ENCODE measurements at regions not wholly inside any gene's neighbourhood (a gene's known extent, or its start where the extent isn't known, plus 50 kb on each side); places are given as distances from the start of the nearest gene placed in this dataset.
A peak's percentile ranks its signal among the peaks of the same experiment; 100 is the strongest.

DNA sequence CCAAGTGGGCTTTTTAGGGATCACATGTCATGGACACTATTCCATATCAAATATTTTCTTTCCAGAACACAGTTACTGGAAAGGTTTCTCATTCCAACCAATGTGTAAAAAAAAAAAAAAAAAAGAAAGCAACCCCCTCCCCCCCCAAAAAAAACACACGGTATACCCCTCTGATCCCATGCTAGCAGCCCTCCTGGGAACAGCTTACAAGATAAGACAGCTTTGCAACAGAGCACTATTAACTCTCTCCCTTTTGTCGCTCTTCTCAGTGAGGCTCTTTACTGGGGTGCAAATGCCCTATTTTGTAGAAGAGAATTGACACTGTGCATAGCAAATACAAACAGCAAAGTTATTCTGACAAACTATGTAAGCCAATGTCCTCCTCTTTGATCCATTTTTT lies 161.2 kb downstream of the NTMT2 start:
- peak overlapping the region; percentile 53 to 62 for H3K27ac ChIP-seq
- H3K27me3 ChIP-seq: no peaks in the 10 kb centered on the region
- TF ChIP-seq, protein P1, sequence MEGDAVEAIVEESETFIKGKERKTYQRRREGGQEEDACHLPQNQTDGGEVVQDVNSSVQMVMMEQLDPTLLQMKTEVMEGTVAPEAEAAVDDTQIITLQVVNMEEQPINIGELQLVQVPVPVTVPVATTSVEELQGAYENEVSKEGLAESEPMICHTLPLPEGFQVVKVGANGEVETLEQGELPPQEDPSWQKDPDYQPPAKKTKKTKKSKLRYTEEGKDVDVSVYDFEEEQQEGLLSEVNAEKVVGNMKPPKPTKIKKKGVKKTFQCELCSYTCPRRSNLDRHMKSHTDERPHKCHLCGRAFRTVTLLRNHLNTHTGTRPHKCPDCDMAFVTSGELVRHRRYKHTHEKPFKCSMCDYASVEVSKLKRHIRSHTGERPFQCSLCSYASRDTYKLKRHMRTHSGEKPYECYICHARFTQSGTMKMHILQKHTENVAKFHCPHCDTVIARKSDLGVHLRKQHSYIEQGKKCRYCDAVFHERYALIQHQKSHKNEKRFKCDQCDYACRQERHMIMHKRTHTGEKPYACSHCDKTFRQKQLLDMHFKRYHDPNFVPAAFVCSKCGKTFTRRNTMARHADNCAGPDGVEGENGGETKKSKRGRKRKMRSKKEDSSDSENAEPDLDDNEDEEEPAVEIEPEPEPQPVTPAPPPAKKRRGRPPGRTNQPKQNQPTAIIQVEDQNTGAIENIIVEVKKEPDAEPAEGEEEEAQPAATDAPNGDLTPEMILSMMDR (IDR thresholded peaks at IDR 0.05): no peak
- H3K9me3 ChIP-seq: no peaks in the 10 kb centered on the region
- DNase-seq (ENCODE audit: low spot score in 2 of 2): no peak
- H3K4me3 ChIP-seq: no peak overlapping the region
- intact Hi-C loops (cut with DNase I): loop anchor here (5.0 to 10.0 kb wide), 3 partner anchors 85 to 228 kb away; partner anchors contain the start of gene GORAB
- H3K36me3 ChIP-seq: no peaks in the 10 kb centered on the region
- peaks cover 0 to 24% of the 10 kb centered on the region in 2 donors for H3K4me1 ChIP-seq

GRCh38 chr1:170307426-170307825 lies 161.7 kb downstream of the NTMT2 start:
- DNase-seq (ENCODE audit: low spot score in 2 of 2): no peak
- TF ChIP-seq, protein P1 (IDR thresholded peaks at IDR 0.05): no peak
- H3K4me3 ChIP-seq: no peak overlapping the region
- intact Hi-C loops (cut with DNase I): loop anchor here (5.0 to 10.0 kb wide), 3 partner anchors 85 to 227 kb away; partner anchors contain the start of gene GORAB
- no peaks in the 10 kb centered on the region for H3K9me3 ChIP-seq
- H3K36me3 ChIP-seq: no peaks in the 10 kb centered on the region
- no peaks in the 10 kb centered on the region for H3K27me3 ChIP-seq
- H3K27ac ChIP-seq: peak overlapping the region; percentile 53 to 62
- H3K4me1 ChIP-seq: peaks cover 0 to 24% of the 10 kb centered on the region in 2 donors

DNA sequence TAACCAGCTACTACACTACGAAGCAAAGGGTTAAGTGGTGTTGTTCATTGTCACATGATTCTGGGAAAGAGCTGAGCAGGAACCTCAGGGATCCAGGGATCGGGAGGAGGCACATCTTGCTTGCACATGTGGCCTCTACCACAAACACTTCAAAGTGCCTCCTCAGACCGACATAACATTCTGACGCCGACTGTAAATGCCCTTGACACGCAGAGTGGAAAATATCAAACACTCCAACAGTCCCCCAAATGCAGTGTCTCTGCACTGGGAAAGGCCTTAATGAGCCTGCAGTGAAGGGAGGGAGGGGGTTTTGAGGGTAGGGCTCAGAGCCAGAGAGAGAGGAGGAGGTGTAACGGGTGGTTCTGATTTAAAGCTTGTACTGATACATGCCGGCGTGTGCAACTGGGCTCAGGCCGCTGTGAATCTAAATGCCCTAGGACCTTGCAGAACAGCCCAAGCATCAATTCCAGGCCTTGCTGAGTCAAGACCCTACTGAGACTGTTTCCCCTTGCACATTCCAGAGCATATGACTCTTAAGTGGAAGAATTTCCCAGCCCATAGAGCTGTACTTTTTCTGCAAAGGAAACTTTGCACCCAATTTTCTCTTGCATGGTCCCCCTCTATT lies 163.7 kb downstream of the NTMT2 start:
- Histone ChIP-seq H3K36me3 (no peaks in the 10 kb centered on the region), H3K4me3 (no peak overlapping the region), H3K9me3 (no peaks in the 10 kb centered on the region), H3K27me3 (no peaks in the 10 kb centered on the region), H3K27ac (peak overlapping the region; percentile 44 to 50), H3K4me1 (peaks cover 0 to 26% of the 10 kb centered on the region in 2 donors)
- intact Hi-C loops (cut with DNase I): loop anchor here (5.0 to 10.0 kb wide), 4 partner anchors 87 to 225 kb away; partner anchors contain the start of gene GORAB
- DNase-seq (ENCODE audit: low spot score in 2 of 2): peak in 1 of 2 donors; percentile 75
- TF ChIP-seq, protein P1 (IDR thresholded peaks at IDR 0.05): no peak

GRCh38 chr1:170310014-170310405 lies 164.3 kb downstream of the NTMT2 start:
- Histone ChIP-seq H3K27ac (no peak overlapping the region), H3K4me3 (no peak overlapping the region), H3K9me3 (no peaks in the 10 kb centered on the region), H3K36me3 (no peaks in the 10 kb centered on the region), H3K4me1 (peaks cover 0 to 26% of the 10 kb centered on the region in 2 donors), H3K27me3 (no peaks in the 10 kb centered on the region)
- TF ChIP-seq, protein P1 (IDR thresholded peaks at IDR 0.05): no peak
- DNase-seq (ENCODE audit: low spot score in 2 of 2): no peak
- intact Hi-C loops (cut with DNase I): loop anchor here (5.0 kb wide), 1 partner anchor 102 kb away; no protein-coding TSS in a partner anchor

DNA sequence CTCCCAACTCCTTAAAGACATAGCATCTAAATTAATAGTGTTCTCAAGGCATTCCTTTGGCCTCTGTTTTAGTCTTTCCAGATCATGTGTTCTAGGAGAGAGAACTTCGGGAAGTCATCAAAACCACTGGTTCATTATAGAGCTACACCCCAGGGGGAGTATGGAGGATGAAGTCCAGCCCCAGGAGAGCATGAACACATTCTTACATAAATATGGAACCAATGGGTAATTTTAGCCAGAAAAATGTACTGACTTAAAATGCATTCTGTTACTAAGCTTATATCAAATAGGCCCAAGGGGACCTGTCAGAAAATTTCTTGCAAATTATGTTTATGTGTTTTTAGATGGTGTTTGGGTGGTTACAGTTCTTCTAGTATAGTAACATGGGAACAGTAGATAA lies 165.2 kb downstream of the NTMT2 start:
- TF ChIP-seq, protein P1 (IDR thresholded peaks at IDR 0.05): no peak
- no peak overlapping the region for H3K4me3 ChIP-seq
- H3K27ac ChIP-seq: no peak overlapping the region
- intact Hi-C loops (cut with DNase I): loop anchor here (5.0 kb wide), 1 partner anchor 101 kb away; no protein-coding TSS in a partner anchor
- no peaks in the 10 kb centered on the region for H3K9me3 ChIP-seq
- H3K27me3 ChIP-seq: no peaks in the 10 kb centered on the region
- no peaks in the 10 kb centered on the region for H3K36me3 ChIP-seq
- peaks cover 0 to 23% of the 10 kb centered on the region in 2 donors for H3K4me1 ChIP-seq
- DNase-seq (ENCODE audit: low spot score in 2 of 2): no peak

Data from ascending aorta (tissue), 2 donors.